Neuronal stem cell (in vitro differentiated cells): ENCODE measurements at regions not wholly inside any gene's neighbourhood (a gene's known extent, or its start where the extent isn't known, plus 50 kb on each side); places are given as distances from the start of the nearest gene placed in this dataset.

Experiments
- DNase-seq: peaks from one replicate; pipeline ENCODE4 v3.0.0-alpha.2; 2013; ENCODE audit warnings: low spot score
- H2AFZ ChIP-seq: one replicate; pipeline ENCODE4 v1.6.1; 2013; ENCODE audit warnings: mild to moderate bottlenecking, low read length, inconsistent platforms
- H2AK5ac ChIP-seq: 2 replicates; pipeline ENCODE4 v1.6.1; 2013; ENCODE audit warnings: low read depth, mild to moderate bottlenecking, inconsistent platforms, low read length, moderate library complexity, mixed read lengths
- H2BK120ac ChIP-seq: 2 replicates; pipeline ENCODE4 v1.6.1; 2013; ENCODE audit warnings: low read depth, mild to moderate bottlenecking, inconsistent platforms, low read length, moderate library complexity, mixed read lengths
- H2BK12ac ChIP-seq: one replicate; pipeline ENCODE4 v1.6.1; 2013; ENCODE audit warnings: low read length, inconsistent platforms
- H2BK15ac ChIP-seq: 2 replicates; pipeline ENCODE4 v1.6.1; 2013; ENCODE audit warnings: mild to moderate bottlenecking, low read length, inconsistent platforms, mixed read lengths
- H2BK5ac ChIP-seq: one replicate; pipeline ENCODE4 v1.6.1; 2013; ENCODE audit warnings: inconsistent platforms, mild to moderate bottlenecking, low read length, moderate library complexity
- H3K14ac ChIP-seq: one replicate; pipeline ENCODE4 v1.6.1; 2013; ENCODE audit warnings: low read length, inconsistent platforms
- H3K18ac ChIP-seq: 2 replicates; pipeline ENCODE4 v1.6.1; 2013; ENCODE audit warnings: low read length, inconsistent platforms
- H3K23ac ChIP-seq: 2 replicates; pipeline ENCODE4 v1.6.1; 2013; ENCODE audit warnings: low read depth, mild to moderate bottlenecking, mixed read lengths, low read length, inconsistent platforms; ENCODE audit not compliant: poor library complexity
- H3K27ac ChIP-seq: replicated peaks from 3 replicates; pipeline ENCODE4 v1.5.1; 2013; ENCODE audit warnings: low read length, inconsistent platforms
- H3K27me3 ChIP-seq, 3 experiments: 2 replicates each; pipeline ENCODE4 v1.6.1; 2013; ENCODE audit warnings: low read length in 3 of 3, mild to moderate bottlenecking in 2 of 3, inconsistent platforms in 1 of 3, low read depth in 1 of 3, mixed read lengths in 1 of 3, moderate library complexity in 1 of 3; ENCODE audit not compliant: control insufficient read depth in 3 of 3, insufficient read depth in 3 of 3
- H3K36me3 ChIP-seq, 2 donors: replicated peaks in 1 of 2; 2 replicates each; pipeline ENCODE4 v1.6.1; 2013; ENCODE audit warnings: low read length in 2 of 2; ENCODE audit not compliant: control insufficient read depth in 2 of 2, insufficient read depth in 2 of 2
- H3K4ac ChIP-seq: 2 replicates; pipeline ENCODE4 v1.6.1; 2013; ENCODE audit warnings: inconsistent platforms, mild to moderate bottlenecking, low read length, moderate library complexity
- H3K4me1 ChIP-seq, 2 donors: 1 replicate in 1 of 2; 2 replicates in 1 of 2; pipeline ENCODE4 v1.6.1; 2013; ENCODE audit warnings: low read length in 2 of 2, low read depth in 1 of 2; ENCODE audit not compliant: control insufficient read depth in 2 of 2, insufficient read depth in 1 of 2
- H3K4me2 ChIP-seq: one replicate; pipeline ENCODE4 v1.6.1; 2013; ENCODE audit warnings: mild to moderate bottlenecking, low read length, inconsistent platforms; ENCODE audit not compliant: insufficient read depth, poor library complexity, severe bottlenecking
- H3K4me3 ChIP-seq, 2 donors: 2 replicates each; pipeline ENCODE4 v1.5.1; 2013; ENCODE audit warnings: low read length in 2 of 2, mild to moderate bottlenecking in 2 of 2, inconsistent platforms in 1 of 2, moderate library complexity in 1 of 2
- H3K79me1 ChIP-seq: one replicate; pipeline ENCODE4 v1.6.1; 2013; ENCODE audit warnings: low read depth, mild to moderate bottlenecking, inconsistent platforms, low read length, moderate library complexity
- H3K9ac ChIP-seq: one replicate; pipeline ENCODE4 v1.6.1; 2013; ENCODE audit warnings: mild to moderate bottlenecking, low read depth, low read length, inconsistent platforms; ENCODE audit not compliant: poor library complexity
- H3K9me3 ChIP-seq, 2 donors: replicated peaks in 1 of 2; 2 replicates each; pipeline versions ENCODE3 to v1.6.1; 2013; ENCODE audit warnings: low read length in 2 of 2, mild to moderate bottlenecking in 2 of 2, inconsistent platforms in 1 of 2, low read depth in 1 of 2, mixed read lengths in 1 of 2, moderate library complexity in 1 of 2; ENCODE audit not compliant: control insufficient read depth in 2 of 2, insufficient read depth in 1 of 2
- H4K8ac ChIP-seq: one replicate; pipeline ENCODE4 v1.6.1; 2013; ENCODE audit warnings: low read depth, mild to moderate bottlenecking, inconsistent platforms, low read length, moderate library complexity
- H4K91ac ChIP-seq: one replicate; pipeline ENCODE4 v1.6.1; 2013; ENCODE audit warnings: low read length, low read depth, mild to moderate bottlenecking, inconsistent platforms; ENCODE audit not compliant: poor library complexity
- WGBS, 2 donors: extraction: QIAGEN DNeasy Blood & Tissue Kit; methylation state at CpG; one replicate each; pipeline ENCODE4 v1.1.7; 2013; ENCODE audit warnings: missing lambda C conversion rate in 2 of 2, mixed read lengths in 1 of 2; ENCODE audit not compliant: insufficient read length in 2 of 2, insufficient replicate concordance in 1 of 2; ENCODE audit errors: extremely low coverage in 2 of 2; 5-methylcytosine and 5-hydroxymethylcytosine counted together

DNA sequence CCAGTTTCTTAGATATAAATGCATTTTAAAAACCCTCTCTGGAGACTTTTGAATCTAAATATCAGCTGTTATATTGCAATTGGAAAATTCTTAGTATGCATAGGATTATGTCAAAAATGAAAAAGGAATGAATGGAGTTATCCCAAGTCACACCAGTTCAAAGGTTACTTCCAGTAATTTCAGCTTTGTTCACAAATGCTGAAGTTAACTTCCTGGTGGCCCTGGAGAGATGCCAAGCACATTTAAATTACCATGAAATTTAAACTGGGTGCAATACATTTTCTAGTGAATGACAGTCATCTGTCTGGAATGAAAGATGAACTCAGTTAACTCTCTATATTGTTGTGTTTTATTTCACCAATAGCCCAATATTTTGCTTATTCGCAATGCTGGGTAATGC lies 753.9 kb downstream of the SUCLG1 start:
- Histone ChIP-seq H3K18ac (no peak overlapping the region), H2BK15ac (no peak overlapping the region), H3K4ac (no peak overlapping the region), H3K36me3 (no peaks in the 10 kb centered on the region), H3K27me3 (no peaks in the 10 kb centered on the region), H2BK5ac (no peak overlapping the region), H3K14ac (no peak overlapping the region), H3K23ac (no peak overlapping the region), H3K4me2 (no peak overlapping the region), H2AK5ac (no peak overlapping the region), H4K91ac (no peak overlapping the region), H3K27ac (no peak overlapping the region), H3K79me1 (no peaks in the 10 kb centered on the region), H3K4me3 (no peak overlapping the region), H2AFZ (no peak overlapping the region), H3K9ac (no peak overlapping the region), H4K8ac (no peak overlapping the region), H3K9me3 (no peaks in the 10 kb centered on the region), H2BK120ac (no peak overlapping the region), H3K4me1 (no peaks in the 10 kb centered on the region), H2BK12ac (no peak overlapping the region)
- no CpG with 5 or more reads among the region's 1 CpG for WGBS, 2 donors
- no peak for DNase-seq

- Histone ChIP-seq H3K18ac (no peak overlapping the region), H3K4me1 (no peaks in the 10 kb centered on the region), H3K9ac (no peak overlapping the region), H4K91ac (no peak overlapping the region), H3K79me1 (no peaks in the 10 kb centered on the region), H3K23ac (no peak overlapping the region), H3K27me3 (no peaks in the 10 kb centered on the region), H4K8ac (no peak overlapping the region), H3K4me2 (no peak overlapping the region), H2AK5ac (no peak overlapping the region), H3K9me3 (no peaks in the 10 kb centered on the region), H2AFZ (no peak overlapping the region), H2BK12ac (no peak overlapping the region), H3K36me3 (no peaks in the 10 kb centered on the region), H3K4me3 (no peak overlapping the region), H2BK5ac (no peak overlapping the region), H2BK120ac (no peak overlapping the region), H3K14ac (no peak overlapping the region), H3K4ac (no peak overlapping the region), H3K27ac (no peak overlapping the region), H2BK15ac (no peak overlapping the region)
- no peak for DNase-seq
- WGBS, 2 donors, result no CpG with 5 or more reads among the region's 1 CpG
Observed at GRCh38 chr2:83703598-83703997, 755.5 kb downstream of the SUCLG1 start.

DNA sequence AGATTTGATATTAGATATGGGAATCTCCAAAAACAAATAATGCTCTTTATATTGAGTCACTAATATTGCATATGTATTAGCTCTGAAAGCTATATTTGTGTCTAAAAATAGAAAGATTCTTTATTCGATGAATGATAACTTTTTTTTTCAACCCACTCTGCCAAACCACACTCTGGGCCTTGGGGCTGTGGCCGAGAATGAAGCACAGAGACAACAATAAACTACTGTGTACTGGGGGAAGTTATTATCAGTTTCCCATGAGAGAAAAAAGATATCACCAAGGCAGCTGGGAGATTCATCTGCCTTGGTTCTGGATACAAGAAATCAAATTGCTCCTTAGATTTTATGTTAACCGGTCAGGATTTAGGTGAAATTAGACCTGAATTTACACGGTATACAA lies 762.2 kb downstream of the SUCLG1 start:
- whole genome bisulfite sequencing, 2 donors, result no CpG with 5 or more reads among the region's 4 CpGs
- Histone ChIP-seq H3K4ac (no peak overlapping the region), H2AFZ (no peak overlapping the region), H2BK15ac (no peak overlapping the region), H2BK5ac (no peak overlapping the region), H2BK12ac (no peak overlapping the region), H3K4me3 (no peak overlapping the region), H3K36me3 (no peaks in the 10 kb centered on the region), H4K8ac (no peak overlapping the region), H3K4me1 (peaks cover 0 to 2% of the 10 kb centered on the region in 2 donors), H3K79me1 (no peaks in the 10 kb centered on the region), H3K27ac (no peak overlapping the region), H3K4me2 (no peak overlapping the region), H2BK120ac (no peak overlapping the region), H2AK5ac (no peak overlapping the region), H4K91ac (no peak overlapping the region), H3K9me3 (no peaks in the 10 kb centered on the region), H3K14ac (no peak overlapping the region), H3K18ac (no peak overlapping the region), H3K9ac (no peak overlapping the region), H3K27me3 (no peaks in the 10 kb centered on the region), H3K23ac (no peak overlapping the region)
- DNase-seq, result no peak

DNA sequence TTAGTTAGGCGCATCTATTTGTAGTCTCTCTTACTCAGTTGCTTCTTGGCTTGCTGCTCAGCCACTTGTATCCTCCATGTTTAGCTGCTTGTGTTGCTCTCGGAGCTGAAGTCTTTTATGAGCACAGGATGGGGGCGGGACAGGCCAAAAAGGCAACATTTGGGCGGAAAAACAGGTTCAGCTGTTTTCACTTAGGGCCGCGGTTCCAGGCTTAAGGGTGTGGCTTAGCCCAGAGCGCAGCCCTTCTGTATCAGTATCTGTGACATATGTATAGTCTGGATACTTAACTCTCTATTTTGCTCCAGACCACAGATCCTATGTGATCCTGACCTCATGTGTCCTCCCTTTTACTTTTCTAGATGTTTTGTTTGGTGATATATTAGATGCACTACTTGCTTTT lies 763.5 kb downstream of the SUCLG1 start:
- H3K79me1 ChIP-seq, result no peaks in the 10 kb centered on the region
- peaks cover 0 to 2% of the 10 kb centered on the region in 2 donors for H3K4me1 ChIP-seq
- no peak overlapping the region for H3K23ac ChIP-seq
- no peak overlapping the region for H3K14ac ChIP-seq
- WGBS, 2 donors, result no CpG with 5 or more reads among the region's 7 CpGs
- no peak overlapping the region for H3K4ac ChIP-seq
- no peak overlapping the region for H4K91ac ChIP-seq
- no peak overlapping the region for H3K4me2 ChIP-seq
- H2BK5ac ChIP-seq, result no peak overlapping the region
- no peak overlapping the region for H2BK15ac ChIP-seq
- no peaks in the 10 kb centered on the region for H3K36me3 ChIP-seq
- H2BK12ac ChIP-seq, result no peak overlapping the region
- H2AFZ ChIP-seq, result no peak overlapping the region
- H2BK120ac ChIP-seq, result no peak overlapping the region
- no peak for DNase-seq
- H3K4me3 ChIP-seq, result no peak overlapping the region
- H3K9me3 ChIP-seq, result no peaks in the 10 kb centered on the region
- H2AK5ac ChIP-seq, result no peak overlapping the region
- H3K27me3 ChIP-seq, result no peaks in the 10 kb centered on the region
- H3K27ac ChIP-seq, result no peak overlapping the region
- no peak overlapping the region for H3K9ac ChIP-seq
- no peak overlapping the region for H3K18ac ChIP-seq
- no peak overlapping the region for H4K8ac ChIP-seq
